K562 (cell line): ENCODE measurements at regions not wholly inside any gene's neighbourhood (a gene's known extent, or its start where the extent isn't known, plus 50 kb on each side); places are given as distances from the start of the nearest gene placed in this dataset.

Source experiments
- ATAC-seq: fragments of 200-7000 bp; cut with Tn5 transposase; 3 replicates; pipeline ENCODE4 v1.9.1; 2020; ENCODE audit warnings: moderate library complexity
- BruUV-seq: library from RNA; stranded (reverse); fragments of 400-500 nt; replicated peaks from 2 replicates; lab custom pipeline; 2021; lab: Mats Ljungman, UMichigan
- CTCF ChIA-PET: fragments of 300-600 bp; formaldehyde crosslinking; extraction: SDS; loops from one replicate; lab custom pipeline; 2021; ENCODE audit warnings: low intra/inter-chr PET ratio; lab: Yijun Ruan, JAX
- POLR2A ChIA-PET: fragments of 300-600, 350-650 bp; sonication (Branson Sonifier 250); formaldehyde crosslinking; extraction: SDS; loops from one replicate; lab custom pipeline; 2021; ENCODE audit warnings: antibody characterized with exemption, inconsistent platforms; lab: Yijun Ruan, JAX
- DNase-seq, 4 experiments: peaks; one replicate each; pipeline versions ENCODE4 v3.0.0 to v3.0.0-alpha.2; 2011 to 2018; ENCODE audit warnings: low spot score in 3 of 4, mixed read lengths in 3 of 4; ENCODE audit errors: extremely low read depth in 1 of 4
- FAIRE-seq: peaks from 2 replicates; lab custom pipeline; 2011; peaks lifted over from hg19 to GRCh38; lab: Jason Lieb, UNC
- H2AFZ ChIP-seq: 2 replicates; pipeline ENCODE4 v1.6.0; 2011; ENCODE audit warnings: low read depth, low read length, control low read depth, inconsistent platforms
- H3K27ac ChIP-seq: fragments of 200-600 bp; 3 replicates; pipeline ENCODE4 v1.8.0; 2011; ENCODE audit warnings: low read depth, mild to moderate bottlenecking, control low read depth, inconsistent platforms, low read length, moderate library complexity, mixed read lengths; ENCODE audit errors: extremely low read depth
- H3K27me3 ChIP-seq, 2 experiments: fragments of 300-600 bp in 1 of 2; 2 replicates in 1 of 2; 3 replicates in 1 of 2; pipeline versions ENCODE4 v1.6.0 to v1.8.0; 2011; ENCODE audit warnings: inconsistent platforms in 2 of 2, low read length in 2 of 2, mild to moderate bottlenecking in 1 of 2, mixed read lengths in 1 of 2, moderate library complexity in 1 of 2; ENCODE audit not compliant: control insufficient read depth in 2 of 2, insufficient read depth in 2 of 2
- H3K36me3 ChIP-seq: fragments of 300-600 bp; 3 replicates; pipeline ENCODE4 v1.8.0; 2011; ENCODE audit warnings: mild to moderate bottlenecking, low read length, inconsistent platforms; ENCODE audit not compliant: control insufficient read depth, insufficient read depth
- H3K4me1 ChIP-seq, 2 experiments: fragments of 200-600 bp in 1 of 2; replicated peaks in 1 of 2; 2 replicates in 1 of 2; 3 replicates in 1 of 2; pipeline versions ENCODE4 v1.5.1 to v1.8.0; 2011; ENCODE audit warnings: inconsistent platforms in 2 of 2, low read length in 2 of 2, mild to moderate bottlenecking in 1 of 2, mixed read lengths in 1 of 2, moderate library complexity in 1 of 2; ENCODE audit not compliant: control insufficient read depth in 2 of 2, insufficient read depth in 2 of 2
- H3K4me2 ChIP-seq: 2 replicates; pipeline ENCODE4 v1.6.1; 2011; ENCODE audit warnings: low read length, control low read depth, inconsistent platforms, mixed read lengths; ENCODE audit not compliant: insufficient read depth
- H3K4me3 ChIP-seq: fragments of 200-600 bp; sonication (generic), shearing (Covaris generic); 2 replicates; pipeline ENCODE4 v1.5.1; 2016; ENCODE audit warnings: control low read depth, inconsistent platforms
- H3K79me2 ChIP-seq: fragments of 200-600 bp; 3 replicates; pipeline ENCODE4 v1.8.0; 2011; ENCODE audit warnings: low read length, inconsistent platforms; ENCODE audit not compliant: control insufficient read depth, insufficient read depth
- H3K9ac ChIP-seq, 2 experiments: 2 replicates each; pipeline versions ENCODE4 v1.6.0 to v1.6.1; 2011; ENCODE audit warnings: low read depth in 2 of 2, low read length in 2 of 2, control low read depth in 1 of 2, inconsistent platforms in 1 of 2, mild to moderate bottlenecking in 1 of 2, mixed read lengths in 1 of 2; ENCODE audit not compliant: insufficient read depth in 1 of 2
- H3K9me1 ChIP-seq: one replicate; pipeline ENCODE4 v1.6.0; 2011; ENCODE audit warnings: inconsistent platforms, mild to moderate bottlenecking, low read length, moderate library complexity; ENCODE audit not compliant: control insufficient read depth, insufficient read depth
- H3K9me3 ChIP-seq: replicated peaks from 2 replicates; pipeline ENCODE4 v1.5.1; 2011; ENCODE audit warnings: low read depth, low read length, inconsistent platforms; ENCODE audit not compliant: control insufficient read depth, insufficient read depth
- H4K20me1 ChIP-seq: replicated peaks from 2 replicates; pipeline ENCODE4 v1.6.1; 2011; ENCODE audit warnings: low read length, inconsistent platforms, mixed read lengths; ENCODE audit not compliant: control insufficient read depth, insufficient read depth
- EWSR1 ChIP-seq: fragments of 450-650 bp; IDR thresholded peaks from 2 replicates; pipeline ENCODE4 v1.6.1; 2018; ENCODE audit warnings: borderline replicate concordance, mild to moderate bottlenecking, low read depth, moderate library complexity; ENCODE audit not compliant: partially characterized antibody
- HDAC1 ChIP-seq, 2 experiments: fragments of 450-650 bp; IDR thresholded peaks; 2 replicates each; pipeline ENCODE4 v1.6.1; 2016 to 2017; ENCODE audit warnings: inconsistent platforms in 1 of 2, mild to moderate bottlenecking in 1 of 2, moderate library complexity in 1 of 2
- KDM1A ChIP-seq, 2 experiments: fragments of 450-650 bp; IDR thresholded peaks; 2 replicates each; pipeline ENCODE4 v1.6.1; 2016; ENCODE audit warnings: mild to moderate bottlenecking in 2 of 2
- MTA2 ChIP-seq: fragments of 450-650 bp; IDR thresholded peaks from 2 replicates; pipeline ENCODE4 v1.6.1; 2016; ENCODE audit warnings: low read depth
- NFE2 ChIP-seq: IDR thresholded peaks from 2 replicates; pipeline ENCODE4 v1.6.1; 2014; ENCODE audit warnings: antibody characterized with exemption, low read depth
- TARDBP ChIP-seq: fragments of 450-650 bp; IDR thresholded peaks from 2 replicates; pipeline ENCODE4 v1.6.1; 2016
- ZKSCAN3 ChIP-seq: fragments of 250-450 bp; sonication (Bioruptor Pico); IDR thresholded peaks from 2 replicates; pipeline ENCODE4 v1.4.0; 2020
- WGBS: fragments of 100-300 bp; shearing (Covaris generic); methylation state at CpG from one replicate; pipeline ENCODE4 v1.1.6; 2016; ENCODE audit warnings: low coverage, mixed read lengths; ENCODE audit not compliant: insufficient coverage; ENCODE audit errors: missing lambda C conversion rate; 5-methylcytosine and 5-hydroxymethylcytosine counted together
- in situ Hi-C: fragments of 300-500 bp; cut with MboI; formaldehyde crosslinking; loops from 4 replicates; pipeline ENCODE4 v1.15.0; 2018; ENCODE audit warnings: inconsistent platforms, mixed read lengths
- intact Hi-C: fragments of 100-400 bp; cut with micrococcal nuclease; formaldehyde crosslinking; loops from 2 replicates; pipeline ENCODE4 v1.14.2; 2022
- TF ChIP-seq, protein P1 (sequence below): fragments of 450-650 bp; IDR thresholded peaks from 2 replicates; pipeline ENCODE4 v1.6.1; 2016
- TF ChIP-seq, protein P2 (sequence below): fragments of 250-450 bp; sonication (Bioruptor Pico); IDR thresholded peaks from 2 replicates; pipeline ENCODE4 v1.8.0; 2022; ENCODE audit warnings: inconsistent platforms, mild to moderate bottlenecking, moderate library complexity, borderline replicate concordance
- TF ChIP-seq, protein P3 (sequence below): sonication (generic); formaldehyde crosslinking; IDR thresholded peaks from 2 replicates; pipeline ENCODE4 v1.8.1; 2023; ENCODE audit warnings: mild to moderate bottlenecking, missing genetic modification reagents

DNA sequence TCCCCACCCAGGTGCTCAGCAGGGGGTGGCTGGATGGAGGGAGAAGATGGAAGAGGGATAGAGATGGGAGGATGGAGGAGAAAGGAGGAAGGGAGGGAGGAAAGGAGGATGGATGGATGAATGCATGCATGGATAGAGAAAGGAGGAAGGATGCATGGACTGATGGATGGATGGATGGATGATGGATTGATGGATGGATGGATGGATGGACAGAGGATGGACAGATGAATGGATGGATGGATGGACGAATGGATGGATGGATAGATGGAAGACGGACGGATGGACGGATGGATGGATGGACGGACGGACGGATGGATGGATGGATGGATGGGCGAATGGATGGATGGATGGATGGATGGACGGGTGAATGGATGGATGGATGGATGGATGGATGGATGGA, 64.1 kb downstream of the NCOR2 start:
- ATAC-seq (no peak), DNase-seq (no peak), FAIRE-seq (peak; percentile 19)
- no TSS peak for BruUV-seq
- Histone ChIP-seq H3K27ac (no peak overlapping the region), H2AFZ (no peak overlapping the region), H3K79me2 (peaks cover 66% of the 10 kb centered on the region), H4K20me1 (peaks cover 60% of the 10 kb centered on the region), H3K36me3 (no peaks in the 10 kb centered on the region), H3K9ac (no peak overlapping the region), H3K9me3 (no peaks in the 10 kb centered on the region), H3K4me3 (no peak overlapping the region), H3K9me1 (no peaks in the 10 kb centered on the region), H3K4me2 (no peak overlapping the region), H3K27me3 (no peaks in the 10 kb centered on the region), H3K4me1 (peaks cover 22 to 68% of the 10 kb centered on the region in 2 experiments)
- CTCF ChIA-PET, result no interaction called here
- POLR2A ChIA-PET, result no interaction called here
- in situ Hi-C loops (no loop called here), intact Hi-C loops (no loop called here)
- TF ChIP-seq, protein P1, sequence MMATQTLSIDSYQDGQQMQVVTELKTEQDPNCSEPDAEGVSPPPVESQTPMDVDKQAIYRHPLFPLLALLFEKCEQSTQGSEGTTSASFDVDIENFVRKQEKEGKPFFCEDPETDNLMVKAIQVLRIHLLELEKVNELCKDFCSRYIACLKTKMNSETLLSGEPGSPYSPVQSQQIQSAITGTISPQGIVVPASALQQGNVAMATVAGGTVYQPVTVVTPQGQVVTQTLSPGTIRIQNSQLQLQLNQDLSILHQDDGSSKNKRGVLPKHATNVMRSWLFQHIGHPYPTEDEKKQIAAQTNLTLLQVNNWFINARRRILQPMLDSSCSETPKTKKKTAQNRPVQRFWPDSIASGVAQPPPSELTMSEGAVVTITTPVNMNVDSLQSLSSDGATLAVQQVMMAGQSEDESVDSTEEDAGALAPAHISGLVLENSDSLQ, result no peak
- TF ChIP-seq HDAC1 (IDR thresholded peaks at IDR 0.05) (peak in 1 of 2 experiments; percentile 55; a peak in 1 of 4 replicates), KDM1A (IDR thresholded peaks at IDR 0.05) (peak; percentile 51 to 59; a peak in 3 of 4 replicates)
- WGBS, result 94% methylated on average over 9 of the region's 9 CpGs

DNA sequence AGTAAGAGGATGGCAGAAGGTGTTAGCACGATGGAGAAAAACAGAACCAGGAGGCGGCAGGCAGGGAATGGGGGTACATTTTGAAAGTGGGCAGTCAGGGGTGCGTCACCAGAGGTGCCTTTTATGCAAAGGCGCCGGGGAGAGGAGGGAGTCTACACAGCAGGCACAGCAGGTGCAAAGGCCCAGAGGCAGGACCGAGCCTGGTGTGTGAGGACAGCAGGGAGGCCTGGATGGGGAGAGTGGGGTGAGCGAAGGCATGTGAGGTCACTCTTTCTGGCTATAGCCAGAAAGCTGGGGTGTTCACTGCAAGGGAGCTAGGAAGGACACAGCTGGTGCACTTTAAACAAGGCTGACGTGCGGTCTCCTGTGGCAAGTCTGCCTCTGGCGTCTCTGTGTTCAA, 65.0 kb downstream of the NCOR2 start:
- H3K27me3 ChIP-seq, result no peaks in the 10 kb centered on the region
- no TSS peak for BruUV-seq
- DNase-seq (no peak), FAIRE-seq (no peak), ATAC-seq (no peak)
- H3K4me2 ChIP-seq, result no peak overlapping the region
- H3K9me1 ChIP-seq, result no peaks in the 10 kb centered on the region
- CTCF ChIA-PET, result no interaction called here
- H3K4me3 ChIP-seq, result no peak overlapping the region
- 86% methylated on average over 7 of the region's 10 CpGs for WGBS
- H3K36me3 ChIP-seq, result no peaks in the 10 kb centered on the region
- no peak for TF ChIP-seq EWSR1
- TF ChIP-seq, protein P2, sequence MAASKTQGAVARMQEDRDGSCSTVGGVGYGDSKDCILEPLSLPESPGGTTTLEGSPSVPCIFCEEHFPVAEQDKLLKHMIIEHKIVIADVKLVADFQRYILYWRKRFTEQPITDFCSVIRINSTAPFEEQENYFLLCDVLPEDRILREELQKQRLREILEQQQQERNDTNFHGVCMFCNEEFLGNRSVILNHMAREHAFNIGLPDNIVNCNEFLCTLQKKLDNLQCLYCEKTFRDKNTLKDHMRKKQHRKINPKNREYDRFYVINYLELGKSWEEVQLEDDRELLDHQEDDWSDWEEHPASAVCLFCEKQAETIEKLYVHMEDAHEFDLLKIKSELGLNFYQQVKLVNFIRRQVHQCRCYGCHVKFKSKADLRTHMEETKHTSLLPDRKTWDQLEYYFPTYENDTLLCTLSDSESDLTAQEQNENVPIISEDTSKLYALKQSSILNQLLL (CRISPR knock-in tag), result no peak
- TF ChIP-seq ZKSCAN3 (CRISPR knock-in tag), result no peak
- TF ChIP-seq NFE2, result no peak
- no peak for TF ChIP-seq MTA2
- no peak for TF ChIP-seq TARDBP
- TF ChIP-seq, protein P3, sequence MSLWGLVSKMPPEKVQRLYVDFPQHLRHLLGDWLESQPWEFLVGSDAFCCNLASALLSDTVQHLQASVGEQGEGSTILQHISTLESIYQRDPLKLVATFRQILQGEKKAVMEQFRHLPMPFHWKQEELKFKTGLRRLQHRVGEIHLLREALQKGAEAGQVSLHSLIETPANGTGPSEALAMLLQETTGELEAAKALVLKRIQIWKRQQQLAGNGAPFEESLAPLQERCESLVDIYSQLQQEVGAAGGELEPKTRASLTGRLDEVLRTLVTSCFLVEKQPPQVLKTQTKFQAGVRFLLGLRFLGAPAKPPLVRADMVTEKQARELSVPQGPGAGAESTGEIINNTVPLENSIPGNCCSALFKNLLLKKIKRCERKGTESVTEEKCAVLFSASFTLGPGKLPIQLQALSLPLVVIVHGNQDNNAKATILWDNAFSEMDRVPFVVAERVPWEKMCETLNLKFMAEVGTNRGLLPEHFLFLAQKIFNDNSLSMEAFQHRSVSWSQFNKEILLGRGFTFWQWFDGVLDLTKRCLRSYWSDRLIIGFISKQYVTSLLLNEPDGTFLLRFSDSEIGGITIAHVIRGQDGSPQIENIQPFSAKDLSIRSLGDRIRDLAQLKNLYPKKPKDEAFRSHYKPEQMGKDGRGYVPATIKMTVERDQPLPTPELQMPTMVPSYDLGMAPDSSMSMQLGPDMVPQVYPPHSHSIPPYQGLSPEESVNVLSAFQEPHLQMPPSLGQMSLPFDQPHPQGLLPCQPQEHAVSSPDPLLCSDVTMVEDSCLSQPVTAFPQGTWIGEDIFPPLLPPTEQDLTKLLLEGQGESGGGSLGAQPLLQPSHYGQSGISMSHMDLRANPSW, result no peak
- TF ChIP-seq, all 486 proteins: peak for 0
- intact Hi-C loops, result no loop called here
- Histone ChIP-seq H3K9me3 (no peaks in the 10 kb centered on the region), H3K4me1 (peaks cover 22 to 62% of the 10 kb centered on the region in 2 experiments), H3K9ac (0 out of 4 replicates have a peak overlapping the region, but pooled peaks of 1 of the 2 experiments have one; percentile 72), H3K27ac (no peak overlapping the region), H3K79me2 (peaks cover 66% of the 10 kb centered on the region), H2AFZ (no peak overlapping the region), H4K20me1 (peaks cover 59% of the 10 kb centered on the region)
- in situ Hi-C loops, result no loop called here
- POLR2A ChIA-PET, result interaction anchor here (1.0 kb wide), 1 partner anchor 11 kb away, joined by 3 read pairs; no protein-coding TSS in a partner anchor
